Bronchial epithelial cell (primary cell): ENCODE measurements at regions not wholly inside any gene's neighbourhood (a gene's known extent, or its start where the extent isn't known, plus 50 kb on each side); places are given as distances from the start of the nearest gene placed in this dataset.

Experiments
- DNase-seq: peaks from one replicate; pipeline ENCODE4 v3.0.0-alpha.2; 2010; ENCODE audit warnings: low read depth
- FAIRE-seq: peaks from 2 replicates; lab custom pipeline; 2011; peaks lifted over from hg19 to GRCh38; lab: Jason Lieb, UNC
- H3K27me3 ChIP-seq: 2 replicates; pipeline ENCODE4 v1.5.1; 2011; ENCODE audit warnings: low read length; ENCODE audit not compliant: control insufficient read depth, insufficient read depth
- H3K36me3 ChIP-seq: 2 replicates; pipeline ENCODE4 v1.5.1; 2011; ENCODE audit warnings: low read length; ENCODE audit not compliant: control insufficient read depth, insufficient read depth
- H3K4me3 ChIP-seq: 2 replicates; pipeline ENCODE4 v1.5.1; 2011; ENCODE audit warnings: mild to moderate bottlenecking, low read depth, low read length, control low read depth
- TF ChIP-seq, protein P1 (sequence below): IDR thresholded peaks from 2 replicates; pipeline ENCODE4 v1.5.1; 2011; ENCODE audit warnings: mild to moderate bottlenecking, moderate library complexity, low read length, control low read depth, inconsistent platforms; ENCODE audit not compliant: insufficient read depth, severe bottlenecking

DNA sequence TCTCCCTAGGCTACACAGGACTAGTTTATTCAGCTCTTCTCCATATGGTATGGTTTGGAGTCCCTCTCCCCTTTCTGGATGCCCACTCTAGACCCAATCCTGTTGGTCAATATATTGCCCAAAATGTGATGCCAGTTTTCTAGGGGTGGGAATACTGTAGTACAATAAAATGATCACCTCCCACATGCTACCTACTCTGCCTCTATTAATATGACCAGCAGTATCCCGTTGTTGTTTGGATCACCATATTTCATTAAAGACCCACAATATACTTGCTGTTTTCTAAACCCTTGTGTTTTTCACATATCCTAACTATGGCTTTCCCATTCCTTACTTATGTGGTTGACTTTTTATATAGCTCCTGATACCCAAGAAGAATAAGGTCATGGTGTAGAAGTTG is 95.9 kb upstream of the IGSF21 start:
- Histone ChIP-seq H3K36me3 (no peaks in the 10 kb centered on the region), H3K27me3 (no peaks in the 10 kb centered on the region), H3K4me3 (no peak overlapping the region)
- no peak for FAIRE-seq
- no peak for DNase-seq
- TF ChIP-seq, protein P1, sequence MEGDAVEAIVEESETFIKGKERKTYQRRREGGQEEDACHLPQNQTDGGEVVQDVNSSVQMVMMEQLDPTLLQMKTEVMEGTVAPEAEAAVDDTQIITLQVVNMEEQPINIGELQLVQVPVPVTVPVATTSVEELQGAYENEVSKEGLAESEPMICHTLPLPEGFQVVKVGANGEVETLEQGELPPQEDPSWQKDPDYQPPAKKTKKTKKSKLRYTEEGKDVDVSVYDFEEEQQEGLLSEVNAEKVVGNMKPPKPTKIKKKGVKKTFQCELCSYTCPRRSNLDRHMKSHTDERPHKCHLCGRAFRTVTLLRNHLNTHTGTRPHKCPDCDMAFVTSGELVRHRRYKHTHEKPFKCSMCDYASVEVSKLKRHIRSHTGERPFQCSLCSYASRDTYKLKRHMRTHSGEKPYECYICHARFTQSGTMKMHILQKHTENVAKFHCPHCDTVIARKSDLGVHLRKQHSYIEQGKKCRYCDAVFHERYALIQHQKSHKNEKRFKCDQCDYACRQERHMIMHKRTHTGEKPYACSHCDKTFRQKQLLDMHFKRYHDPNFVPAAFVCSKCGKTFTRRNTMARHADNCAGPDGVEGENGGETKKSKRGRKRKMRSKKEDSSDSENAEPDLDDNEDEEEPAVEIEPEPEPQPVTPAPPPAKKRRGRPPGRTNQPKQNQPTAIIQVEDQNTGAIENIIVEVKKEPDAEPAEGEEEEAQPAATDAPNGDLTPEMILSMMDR: no peak

DNA sequence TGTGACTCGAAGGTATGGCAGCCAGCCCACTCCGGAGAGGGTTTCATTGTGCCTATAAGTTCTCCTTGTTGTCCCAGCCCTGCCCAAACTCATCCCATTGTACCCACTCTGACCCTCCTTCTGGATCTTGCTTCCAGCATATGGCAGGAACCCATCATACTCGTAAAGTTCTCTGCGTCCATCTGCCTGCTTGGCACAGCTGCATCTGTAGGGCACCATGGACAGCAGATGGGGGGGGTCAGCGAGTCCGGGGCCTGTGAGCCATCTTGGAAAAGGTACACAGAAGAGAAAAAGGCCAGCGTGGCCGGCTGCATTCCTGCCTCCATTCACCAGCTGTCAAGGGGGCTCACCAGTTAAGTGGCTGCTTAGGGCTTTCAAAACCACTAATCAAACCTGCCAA is 94.9 kb upstream of the IGSF21 start:
- Histone ChIP-seq H3K27me3 (no peaks in the 10 kb centered on the region), H3K36me3 (no peaks in the 10 kb centered on the region), H3K4me3 (no peak overlapping the region)
- FAIRE-seq: no peak
- TF ChIP-seq, protein P1: no peak
- no peak for DNase-seq

DNA sequence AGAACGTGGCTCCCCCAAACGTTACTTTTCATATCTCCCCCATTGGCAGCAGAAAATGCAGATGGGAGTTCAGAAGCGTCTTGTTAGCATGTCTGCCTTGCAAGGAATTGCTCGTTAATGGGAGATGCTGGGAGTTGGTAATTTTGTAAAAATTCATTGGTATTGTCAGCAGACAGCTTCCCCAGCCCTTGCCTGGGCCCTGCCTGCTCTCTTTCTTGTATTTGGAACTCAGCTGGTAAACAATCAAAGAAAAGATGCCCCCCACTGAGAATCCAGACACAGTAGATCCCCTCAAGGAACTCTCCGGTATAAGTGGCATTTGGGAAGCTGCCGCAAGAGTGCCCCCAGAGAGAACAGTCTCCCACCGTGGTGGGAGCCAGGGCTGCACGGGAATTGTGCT is 94.4 kb upstream of the IGSF21 start:
- no peak for FAIRE-seq

DNA sequence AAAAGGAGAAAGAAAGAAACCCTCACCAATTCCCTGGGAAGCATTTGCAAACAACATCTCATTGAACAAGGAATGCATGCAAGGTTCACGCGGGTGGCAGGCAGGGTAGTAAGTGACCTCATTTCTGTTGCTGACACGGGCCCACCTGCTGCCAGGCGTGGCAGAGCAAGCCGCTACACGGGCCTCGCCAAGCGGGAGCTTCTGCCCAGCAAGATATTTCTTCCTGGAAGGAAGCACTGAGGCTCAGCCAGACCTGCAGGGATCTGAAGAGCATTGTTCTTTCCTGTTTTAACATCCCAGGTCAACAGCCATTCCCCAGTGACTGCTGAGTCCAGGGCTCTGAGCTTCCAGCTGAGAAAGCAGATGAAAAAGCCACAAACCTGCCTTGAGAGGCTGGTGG is 91.9 kb upstream of the IGSF21 start:
- DNase-seq (no peak), FAIRE-seq (no peak)
- TF ChIP-seq, protein P1: no peak
- Histone ChIP-seq H3K4me3 (no peak overlapping the region), H3K36me3 (no peaks in the 10 kb centered on the region), H3K27me3 (no peaks in the 10 kb centered on the region)

More for the DNA sequence above, 94.4 kb upstream of the IGSF21 start:
- Histone ChIP-seq H3K4me3 (no peak overlapping the region), H3K36me3 (no peaks in the 10 kb centered on the region), H3K27me3 (no peaks in the 10 kb centered on the region)
- TF ChIP-seq, protein P1: no peak
- DNase-seq: no peak

DNA sequence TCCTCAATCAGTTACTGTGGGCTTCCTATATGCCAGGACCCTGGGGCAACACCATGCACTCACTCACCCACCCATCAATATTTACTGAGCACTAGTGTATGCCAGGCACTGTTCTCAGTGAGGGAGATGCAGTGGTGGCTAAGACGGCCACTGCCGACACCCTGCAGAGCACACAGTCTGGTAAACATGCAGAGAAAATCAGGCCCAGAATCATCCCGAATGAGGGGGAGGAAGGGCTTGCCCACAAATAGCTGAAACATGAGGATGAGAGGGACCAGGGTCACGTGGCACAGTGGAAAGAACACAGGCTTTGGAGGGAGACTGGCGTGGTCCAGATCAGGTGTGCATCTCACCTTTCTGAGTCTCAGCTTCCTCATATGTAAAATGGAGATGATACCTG is 89.2 kb upstream of the IGSF21 start:
- TF ChIP-seq, protein P1: no peak
- Histone ChIP-seq H3K27me3 (no peaks in the 10 kb centered on the region), H3K4me3 (no peak overlapping the region), H3K36me3 (no peaks in the 10 kb centered on the region)
- no peak for DNase-seq
- no peak for FAIRE-seq
